H9 (cell line): ENCODE measurements at regions not wholly inside any gene's neighbourhood (a gene's known extent, or its start where the extent isn't known, plus 50 kb on each side); places are given as distances from the start of the nearest gene placed in this dataset.
A peak's percentile ranks its signal among the peaks of the same experiment; 100 is the strongest.

Experiments
- DNase-seq: peaks from one replicate; pipeline ENCODE4 v3.0.0-alpha.2; 2017
- H2AFZ ChIP-seq: one replicate; pipeline ENCODE4 v1.6.1; 2013; ENCODE audit warnings: mild to moderate bottlenecking, low read length, control low read depth, moderate library complexity
- H2AK5ac ChIP-seq: 2 replicates; pipeline ENCODE4 v1.6.1; 2013; ENCODE audit warnings: low read length, control low read depth, mixed read lengths; ENCODE audit not compliant: insufficient read length
- H2BK120ac ChIP-seq: one replicate; pipeline ENCODE4 v1.6.1; 2013; ENCODE audit warnings: low read depth, mild to moderate bottlenecking, low read length, control low read depth, inconsistent platforms; ENCODE audit not compliant: poor library complexity, severe bottlenecking
- H2BK12ac ChIP-seq: 2 replicates; pipeline ENCODE4 v1.6.1; 2013; ENCODE audit warnings: low read length, control low read depth, mixed read lengths, low read depth; ENCODE audit not compliant: insufficient read length
- H2BK15ac ChIP-seq: 2 replicates; pipeline ENCODE4 v1.6.1; 2013; ENCODE audit warnings: low read depth, low read length, control low read depth
- H2BK20ac ChIP-seq: one replicate; pipeline ENCODE4 v1.6.1; 2013; ENCODE audit warnings: low read depth, mild to moderate bottlenecking, low read length, control low read depth, inconsistent platforms; ENCODE audit not compliant: poor library complexity, severe bottlenecking
- H2BK5ac ChIP-seq: 2 replicates; pipeline ENCODE4 v1.6.1; 2013; ENCODE audit warnings: low read length, control low read depth, mixed read lengths; ENCODE audit not compliant: insufficient read length
- H3K14ac ChIP-seq: 2 replicates; pipeline ENCODE4 v1.6.1; 2013; ENCODE audit warnings: low read length, control low read depth; ENCODE audit not compliant: insufficient read depth
- H3K18ac ChIP-seq: 2 replicates; pipeline ENCODE4 v1.6.1; 2013; ENCODE audit warnings: low read depth, mild to moderate bottlenecking, mixed read lengths, low read length, control low read depth; ENCODE audit not compliant: insufficient read length
- H3K23ac ChIP-seq: 2 replicates; pipeline ENCODE4 v1.6.1; 2013; ENCODE audit warnings: low read length, control low read depth, mixed read lengths, low read depth; ENCODE audit not compliant: insufficient read length
- H3K23me2 ChIP-seq: 2 replicates; pipeline ENCODE4 v1.6.1; 2013; ENCODE audit warnings: low read depth, mild to moderate bottlenecking, mixed read lengths, low read length, control low read depth; ENCODE audit not compliant: insufficient read length, poor library complexity, severe bottlenecking
- H3K27ac ChIP-seq: 2 replicates; pipeline ENCODE4 v1.5.1; 2013; ENCODE audit warnings: low read length, control low read depth, mixed read lengths, low read depth; ENCODE audit not compliant: insufficient read length
- H3K27me3 ChIP-seq: 2 replicates; pipeline ENCODE4 v1.6.1; 2013; ENCODE audit warnings: low read length, control low read depth, inconsistent platforms; ENCODE audit not compliant: insufficient read depth
- H3K4ac ChIP-seq: 2 replicates; pipeline ENCODE4 v1.6.1; 2013; ENCODE audit warnings: low read depth, mild to moderate bottlenecking, control low read depth, inconsistent platforms, low read length, moderate library complexity
- H3K4me1 ChIP-seq: 2 replicates; pipeline ENCODE4 v1.6.1; 2013; ENCODE audit warnings: low read length, control low read depth, inconsistent platforms; ENCODE audit not compliant: insufficient read depth
- H3K4me2 ChIP-seq: 2 replicates; pipeline ENCODE4 v1.6.1; 2013; ENCODE audit warnings: low read length, control low read depth, mixed read lengths; ENCODE audit not compliant: insufficient read length, insufficient read depth
- H3K56ac ChIP-seq: 2 replicates; pipeline ENCODE4 v1.6.1; 2013; ENCODE audit warnings: low read depth, mild to moderate bottlenecking, mixed read lengths, low read length, control low read depth; ENCODE audit not compliant: insufficient read length
- H3K79me1 ChIP-seq: 2 replicates; pipeline ENCODE4 v1.6.1; 2013; ENCODE audit warnings: low read depth, mild to moderate bottlenecking, moderate library complexity, low read length, control low read depth, inconsistent platforms; ENCODE audit not compliant: insufficient read depth, poor library complexity, severe bottlenecking
- H3K79me2 ChIP-seq: 2 replicates; pipeline ENCODE4 v1.6.1; 2013; ENCODE audit warnings: low read length, control low read depth, inconsistent platforms; ENCODE audit not compliant: insufficient read depth
- H3K9ac ChIP-seq: 2 replicates; pipeline ENCODE4 v1.6.1; 2013; ENCODE audit warnings: low read length, control low read depth, mixed read lengths; ENCODE audit not compliant: insufficient read length; ENCODE audit errors: extremely low read depth
- H3K9me3 ChIP-seq: one replicate; pipeline ENCODE4 v1.6.1; 2013; ENCODE audit warnings: low read depth, low read length, inconsistent platforms; ENCODE audit not compliant: control insufficient read depth
- H3T11ph ChIP-seq: one replicate; pipeline ENCODE4 v1.6.1; 2013; ENCODE audit warnings: mild to moderate bottlenecking, low read length, control low read depth, inconsistent platforms
- H4K20me1 ChIP-seq: one replicate; pipeline ENCODE4 v1.6.1; 2013; ENCODE audit not compliant: control insufficient read depth, insufficient read length, insufficient read depth
- H4K5ac ChIP-seq: 2 replicates; pipeline ENCODE4 v1.6.1; 2013; ENCODE audit warnings: low read depth, mild to moderate bottlenecking, mixed read lengths, low read length, control low read depth; ENCODE audit not compliant: insufficient read length
- H4K8ac ChIP-seq: replicated peaks from 2 replicates; pipeline ENCODE4 v1.6.1; 2013; ENCODE audit warnings: low read length, control low read depth, mixed read lengths, low read depth; ENCODE audit not compliant: insufficient read length
- H4K91ac ChIP-seq: 2 replicates; pipeline ENCODE4 v1.6.1; 2013; ENCODE audit warnings: low read depth, mild to moderate bottlenecking, moderate library complexity, mixed read lengths, low read length, control low read depth; ENCODE audit not compliant: insufficient read length
- H3K27ac Mint-ChIP-seq, 3 experiments: 2 replicates in 2 of 3; 3 replicates in 1 of 3; pipeline ENCODE4 v1.8.0; 2020 to 2021; ENCODE audit warnings: mixed read lengths in 3 of 3, mild to moderate bottlenecking in 1 of 3, moderate library complexity in 1 of 3
- H3K27me3 Mint-ChIP-seq: 2 replicates; pipeline ENCODE4 v1.8.0; 2021; ENCODE audit warnings: low read depth, mild to moderate bottlenecking, moderate library complexity, mixed read lengths
- H3K36me3 Mint-ChIP-seq, 3 experiments: 2 replicates in 2 of 3; 3 replicates in 1 of 3; pipeline ENCODE4 v1.8.0; 2020 to 2021; ENCODE audit warnings: low read depth in 3 of 3, mixed read lengths in 3 of 3; ENCODE audit not compliant: insufficient read depth in 1 of 3
- H3K4me1 Mint-ChIP-seq, 2 experiments: 2 replicates each; pipeline ENCODE4 v1.8.0; 2020; ENCODE audit warnings: mixed read lengths in 2 of 2
- H3K4me3 Mint-ChIP-seq, 2 experiments: 2 replicates in 1 of 2; 3 replicates in 1 of 2; pipeline ENCODE4 v1.8.0; 2020 to 2021; ENCODE audit warnings: mild to moderate bottlenecking in 2 of 2, mixed read lengths in 2 of 2, moderate library complexity in 1 of 2
- H3K9me3 Mint-ChIP-seq, 2 experiments: 2 replicates in 1 of 2; 3 replicates in 1 of 2; pipeline ENCODE4 v1.8.0; 2020; ENCODE audit warnings: mild to moderate bottlenecking in 2 of 2, mixed read lengths in 2 of 2, moderate library complexity in 1 of 2
- CTCF ChIP-seq: fragments of 200-600 bp; sonication (generic); conservative IDR thresholded peaks from 3 replicates; pipeline ENCODE4 v1.8.0; 2021; ENCODE audit warnings: antibody characterized with exemption, mild to moderate bottlenecking
- WGBS: extraction: QIAGEN DNeasy Blood & Tissue Kit; methylation state at CpG from one replicate; pipeline ENCODE4 v1.1.7; 2013; ENCODE audit warnings: missing lambda C conversion rate, low lambda C conversion rate, mixed read lengths; ENCODE audit not compliant: insufficient read length; ENCODE audit errors: extremely low coverage; 5-methylcytosine and 5-hydroxymethylcytosine counted together

DNA sequence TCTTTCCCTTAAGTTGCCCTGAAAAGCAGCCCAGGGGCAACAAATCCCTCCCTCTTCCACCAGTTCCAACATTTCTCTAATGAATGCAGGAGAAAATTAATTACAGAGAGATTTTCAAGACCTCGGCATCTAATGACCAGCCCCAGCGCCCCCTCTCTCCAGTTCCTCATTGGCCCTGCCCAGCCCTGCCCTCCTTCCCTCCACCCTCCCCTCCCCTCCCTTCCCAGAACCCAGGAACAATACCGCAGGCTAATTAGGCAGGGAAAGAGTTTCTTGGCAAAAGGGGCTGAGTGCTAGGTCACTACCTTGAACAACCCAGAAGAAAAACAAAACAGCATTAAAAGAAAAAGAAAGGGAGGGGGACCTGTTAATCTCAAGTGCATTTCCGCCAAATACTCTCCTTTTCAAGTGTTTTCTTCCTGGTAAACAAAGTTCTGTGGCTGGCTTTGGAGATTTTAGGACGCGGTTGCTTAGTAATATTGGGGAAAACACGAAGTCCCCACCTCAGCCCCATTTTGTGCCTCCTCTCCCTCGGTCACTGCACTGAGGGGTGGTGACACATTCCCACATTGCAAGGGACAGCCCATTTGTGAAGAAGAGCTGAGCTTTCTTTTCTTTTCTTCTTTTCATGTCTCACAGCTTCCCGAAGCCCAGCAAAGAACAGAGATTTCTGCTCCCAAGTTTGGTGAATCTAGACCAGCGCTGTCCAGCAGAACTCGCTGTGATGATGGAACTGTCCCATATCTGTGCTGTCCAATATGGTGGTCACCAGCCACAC lies 215.4 kb downstream of the SOX9 start:
- Histone ChIP-seq H2BK5ac (no peak overlapping the region), H2BK12ac (no peak overlapping the region), H3K14ac (no peak overlapping the region), H3T11ph (no peak overlapping the region), H3K4me1 (0 out of 2 replicates have a peak, but pooled peaks cover 2% of the 10 kb centered on the region), H3K9ac (no peak overlapping the region), H3K79me1 (no peaks in the 10 kb centered on the region), H4K5ac (no peak overlapping the region), H3K9me3 (no peaks in the 10 kb centered on the region), H3K79me2 (no peaks in the 10 kb centered on the region), H3K23ac (no peak overlapping the region), H3K4me2 (peak overlapping the region; percentile 34), H3K18ac (no peak overlapping the region), H3K56ac (no peak overlapping the region), H4K91ac (no peak overlapping the region), H4K20me1 (no peaks in the 10 kb centered on the region), H3K27ac (no peak overlapping the region), H2AFZ (no peak overlapping the region), H2AK5ac (no peak overlapping the region), H2BK20ac (no peak overlapping the region), H3K4ac (no peak overlapping the region), H2BK120ac (no peak overlapping the region), H2BK15ac (no peak overlapping the region), H3K27me3 (no peaks in the 10 kb centered on the region), H4K8ac (no peak overlapping the region), H3K23me2 (no peaks in the 10 kb centered on the region)
- no CpG with 5 or more reads among the region's 11 CpGs for WGBS
- Mint-ChIP-seq H3K27me3 (peaks cover 16% of the 10 kb centered on the region), H3K4me3 (peak overlapping the region in 1 of 2 experiments; percentile 40; a peak in 2 of 5 replicates), H3K36me3 (no peaks in the 10 kb centered on the region), H3K9me3 (no peaks in the 10 kb centered on the region), H3K27ac (no peak overlapping the region; a peak in 1 of 7 replicates), H3K4me1 (peaks cover 13 to 14% of the 10 kb centered on the region in 2 experiments)
- TF ChIP-seq CTCF: no peak
- peak; percentile 66 for DNase-seq
